ENCODE measurements at regions not wholly inside any gene's neighbourhood (a gene's known extent, or its start where the extent isn't known, plus 50 kb on each side); places are given as distances from the start of the nearest gene placed in this dataset.

GRCh38 chr9:80595192-80595591, 1023.4 kb downstream of the TLE4 start:
- no peaks in the 10 kb centered on the region for H3K27me3 ChIP-seq
- no peaks in the 10 kb centered on the region for H3K4me1 ChIP-seq
- ATAC-seq (no peak), DNase-seq (no peak)
- TF ChIP-seq CTCF (IDR thresholded peaks at IDR 0.05): no peak
- no peak overlapping the region for H3K27ac ChIP-seq
- peaks cover 0 to 2% of the 10 kb centered on the region in 2 donors for H3K9me3 ChIP-seq
- H3K36me3 ChIP-seq: no peaks in the 10 kb centered on the region
- intact Hi-C loops (cut with DNase I): no loop called here
- no peak overlapping the region for H3K4me3 ChIP-seq

GRCh38 chr9:80592413-80592812, 1020.6 kb downstream of the TLE4 start:
- peaks cover 0 to 2% of the 10 kb centered on the region in 2 donors for H3K9me3 ChIP-seq
- ATAC-seq (no peak), DNase-seq (no peak)
- H3K27ac ChIP-seq: no peak overlapping the region
- H3K4me3 ChIP-seq: no peak overlapping the region
- no peaks in the 10 kb centered on the region for H3K36me3 ChIP-seq
- intact Hi-C loops (cut with DNase I): no loop called here
- H3K27me3 ChIP-seq: no peaks in the 10 kb centered on the region
- H3K4me1 ChIP-seq: no peaks in the 10 kb centered on the region
- TF ChIP-seq CTCF (IDR thresholded peaks at IDR 0.05): no peak

- intact Hi-C loops (cut with DNase I): no loop called here
- DNase-seq: no peak
- H3K36me3 ChIP-seq: no peaks in the 10 kb centered on the region
- no peak overlapping the region for H3K27ac ChIP-seq
- H3K9me3 ChIP-seq: no peaks in the 10 kb centered on the region
- no peaks in the 10 kb centered on the region for H3K4me1 ChIP-seq
- H3K27me3 ChIP-seq: no peaks in the 10 kb centered on the region
- ATAC-seq: no peak
- TF ChIP-seq CTCF (IDR thresholded peaks at IDR 0.05): no peak
- H3K4me3 ChIP-seq: no peak overlapping the region
These were observed 1015.1 kb downstream of the TLE4 start for GRCh38 chr9:80586786-80587330.

- intact Hi-C loops (cut with DNase I): no loop called here
- peaks cover 0 to 49% of the 10 kb centered on the region in 2 donors for H3K9me3 ChIP-seq
- H3K27ac ChIP-seq: no peak overlapping the region
- no peak overlapping the region for H3K4me3 ChIP-seq
- ATAC-seq: no peak
- H3K36me3 ChIP-seq: no peaks in the 10 kb centered on the region
- no peaks in the 10 kb centered on the region for H3K27me3 ChIP-seq
- H3K4me1 ChIP-seq: no peaks in the 10 kb centered on the region
- DNase-seq: no peak
- no peak for TF ChIP-seq CTCF (IDR thresholded peaks at IDR 0.05)
These were observed 1000.2 kb downstream of the TLE4 start for GRCh38 chr9:80571953-80572352.

- no peaks in the 10 kb centered on the region for H3K27me3 ChIP-seq
- peaks cover 0 to 43% of the 10 kb centered on the region in 2 donors for H3K9me3 ChIP-seq
- H3K36me3 ChIP-seq: no peaks in the 10 kb centered on the region
- no peak for ATAC-seq
- TF ChIP-seq CTCF (IDR thresholded peaks at IDR 0.05): no peak
- intact Hi-C loops (cut with DNase I): no loop called here
- H3K4me3 ChIP-seq: no peak overlapping the region
- no peaks in the 10 kb centered on the region for H3K4me1 ChIP-seq
- H3K27ac ChIP-seq: no peak overlapping the region
- no peak for DNase-seq
These were observed 997.5 kb downstream of the TLE4 start for GRCh38 chr9:80569236-80569635.

All from left lung (tissue), 4 donors.